ENCODE measurements at regions not wholly inside any gene's neighbourhood (a gene's known extent, or its start where the extent isn't known, plus 50 kb on each side); places are given as distances from the start of the nearest gene placed in this dataset.

- DNase-seq (ENCODE audit: low read depth): no peak
- no peaks in the 10 kb centered on the region for H3K36me3 ChIP-seq (ENCODE audit: control insufficient read depth, insufficient read depth, low read length)
- H3K27me3 ChIP-seq (ENCODE audit: control insufficient read depth, insufficient read depth, low read length): no peaks in the 10 kb centered on the region
- no peak overlapping the region for H3K4me3 ChIP-seq (ENCODE audit: low read depth, low read length)
- no peak for TF ChIP-seq CTCF (IDR thresholded peaks at IDR 0.05; ENCODE audit: insufficient read depth, low read length, poor library complexity, severe bottlenecking)
Observed at GRCh38 chr2:234873103-234873827, 78.6 kb upstream of the SH3BP4 start.

GRCh38 chr2:234869969-234870368 lies 81.8 kb upstream of the SH3BP4 start:
- DNase-seq (ENCODE audit: low read depth): no peak
- Histone ChIP-seq H3K4me3 (ENCODE audit: low read depth, low read length) (no peak overlapping the region), H3K36me3 (ENCODE audit: control insufficient read depth, insufficient read depth, low read length) (no peaks in the 10 kb centered on the region), H3K27me3 (ENCODE audit: control insufficient read depth, insufficient read depth, low read length) (no peaks in the 10 kb centered on the region)
- TF ChIP-seq CTCF (IDR thresholded peaks at IDR 0.05; ENCODE audit: insufficient read depth, low read length, poor library complexity, severe bottlenecking): no peak

- no peak for DNase-seq (ENCODE audit: low read depth)
- no peaks in the 10 kb centered on the region for H3K36me3 ChIP-seq (ENCODE audit: control insufficient read depth, insufficient read depth, low read length)
- no peaks in the 10 kb centered on the region for H3K27me3 ChIP-seq (ENCODE audit: control insufficient read depth, insufficient read depth, low read length)
- H3K4me3 ChIP-seq (ENCODE audit: low read depth, low read length): no peak overlapping the region
- no peak for TF ChIP-seq CTCF (IDR thresholded peaks at IDR 0.05; ENCODE audit: insufficient read depth, low read length, poor library complexity, severe bottlenecking)
Observed at GRCh38 chr2:234869164-234869563, 82.7 kb upstream of the SH3BP4 start.

GRCh38 chr2:234867882-234868285 lies 83.9 kb upstream of the SH3BP4 start:
- H3K27me3 ChIP-seq (ENCODE audit: control insufficient read depth, insufficient read depth, low read length): no peaks in the 10 kb centered on the region
- H3K4me3 ChIP-seq (ENCODE audit: low read depth, low read length): no peak overlapping the region
- no peak for DNase-seq (ENCODE audit: low read depth)
- no peak for TF ChIP-seq CTCF (IDR thresholded peaks at IDR 0.05; ENCODE audit: insufficient read depth, low read length, poor library complexity, severe bottlenecking)
- H3K36me3 ChIP-seq (ENCODE audit: control insufficient read depth, insufficient read depth, low read length): no peaks in the 10 kb centered on the region

GRCh38 chr2:234865586-234865985 lies 86.2 kb upstream of the SH3BP4 start:
- H3K36me3 ChIP-seq (ENCODE audit: control insufficient read depth, insufficient read depth, low read length): no peaks in the 10 kb centered on the region
- no peak for DNase-seq (ENCODE audit: low read depth)
- TF ChIP-seq CTCF (IDR thresholded peaks at IDR 0.05; ENCODE audit: insufficient read depth, low read length, poor library complexity, severe bottlenecking): no peak

GRCh38 chr2:234865040-234865439 lies 86.8 kb upstream of the SH3BP4 start:
- TF ChIP-seq CTCF (IDR thresholded peaks at IDR 0.05; ENCODE audit: insufficient read depth, low read length, poor library complexity, severe bottlenecking): no peak
- DNase-seq (ENCODE audit: low read depth): no peak
- Histone ChIP-seq H3K27me3 (ENCODE audit: control insufficient read depth, insufficient read depth, low read length) (no peaks in the 10 kb centered on the region), H3K36me3 (ENCODE audit: control insufficient read depth, insufficient read depth, low read length) (no peaks in the 10 kb centered on the region), H3K4me3 (ENCODE audit: low read depth, low read length) (no peak overlapping the region)

More at GRCh38 chr2:234865586-234865985, 86.2 kb upstream of the SH3BP4 start:
- no peaks in the 10 kb centered on the region for H3K27me3 ChIP-seq (ENCODE audit: control insufficient read depth, insufficient read depth, low read length)
- H3K4me3 ChIP-seq (ENCODE audit: low read depth, low read length): no peak overlapping the region
